Caco-2 (cell line): ENCODE measurements at regions not wholly inside any gene's neighbourhood (a gene's known extent, or its start where the extent isn't known, plus 50 kb on each side); places are given as distances from the start of the nearest gene placed in this dataset.

Source experiments
- BruUV-seq: library from RNA; stranded (reverse); fragments of 400-500 nt; replicated peaks from 2 replicates; lab custom pipeline; 2021; lab: Mats Ljungman, UMichigan
- CTCF ChIA-PET: fragments of 300-600 bp; sonication (Branson Sonifier 250); formaldehyde crosslinking; loops from one replicate; lab custom pipeline; 2022; ENCODE audit warnings: antibody characterized with exemption; lab: Charles Lee
- POLR2A ChIA-PET: fragments of 300-600 bp; sonication (Branson Sonifier 250); formaldehyde crosslinking; loops from one replicate; lab custom pipeline; 2022; ENCODE audit warnings: antibody characterized with exemption; lab: Charles Lee
- DNase-seq, 2 experiments: peaks; one replicate each; pipeline versions ENCODE4 v3.0.0 to v3.0.0-alpha.2; 2020 to 2022
- H3K27me3 ChIP-seq: replicated peaks from 2 replicates; pipeline ENCODE4 v1.6.0; 2011; ENCODE audit warnings: low read length; ENCODE audit not compliant: control insufficient read depth, insufficient read depth
- H3K36me3 ChIP-seq: 2 replicates; pipeline ENCODE4 v1.5.1; 2011; ENCODE audit warnings: low read length; ENCODE audit not compliant: control insufficient read depth, insufficient read depth
- H3K4me1 ChIP-seq: fragments of 250-450 bp; sonication (Bioruptor Pico); 2 replicates; pipeline ENCODE4 v1.5.1; 2020; ENCODE audit warnings: mild to moderate bottlenecking
- H3K4me3 ChIP-seq: 2 replicates; pipeline ENCODE4 v1.5.1; 2011; ENCODE audit warnings: low read depth, mild to moderate bottlenecking, control low read depth, low read length
- H3K9me3 ChIP-seq: fragments of 250-450 bp; sonication (Bioruptor Pico); 2 replicates; pipeline ENCODE4 v1.5.1; 2020; ENCODE audit warnings: mild to moderate bottlenecking, moderate library complexity
- H3K27ac Mint-ChIP-seq: one replicate; pipeline ENCODE4 v1.8.0; 2022; ENCODE audit warnings: mixed read lengths; ENCODE audit not compliant: unreplicated experiment
- H3K27me3 Mint-ChIP-seq: one replicate; pipeline ENCODE4 v1.8.0; 2022; ENCODE audit warnings: mixed read lengths; ENCODE audit not compliant: insufficient read depth, unreplicated experiment
- H3K36me3 Mint-ChIP-seq: one replicate; pipeline ENCODE4 v1.8.0; 2022; ENCODE audit warnings: mild to moderate bottlenecking, mixed read lengths; ENCODE audit not compliant: insufficient read depth, unreplicated experiment
- H3K4me1 Mint-ChIP-seq: one replicate; pipeline ENCODE4 v1.8.0; 2022; ENCODE audit warnings: low read depth, mixed read lengths; ENCODE audit not compliant: unreplicated experiment
- H3K4me3 Mint-ChIP-seq: one replicate; pipeline ENCODE4 v1.8.0; 2022; ENCODE audit warnings: mild to moderate bottlenecking, moderate library complexity, mixed read lengths; ENCODE audit not compliant: unreplicated experiment
- H3K9me3 Mint-ChIP-seq: one replicate; pipeline ENCODE4 v1.8.0; 2022; ENCODE audit warnings: mixed read lengths; ENCODE audit not compliant: unreplicated experiment
- intact Hi-C: fragments of 100-400 bp; cut with micrococcal nuclease; formaldehyde crosslinking; loops from one replicate; pipeline ENCODE4 v1.10.0; 2022; ENCODE audit not compliant: unreplicated experiment
- TF ChIP-seq, protein P1 (sequence below), 2 experiments: fragments of 200-600 bp in 1 of 2; IDR thresholded peaks; 1 replicate in 1 of 2; 2 replicates in 1 of 2; pipeline versions ENCODE4 v1.5.1 to v1.8.0; 2011 to 2022; ENCODE audit warnings: antibody characterized with exemption in 1 of 2, control low read depth in 1 of 2, inconsistent platforms in 1 of 2, low read depth in 1 of 2, low read length in 1 of 2, mild to moderate bottlenecking in 1 of 2, moderate library complexity in 1 of 2; ENCODE audit not compliant: insufficient read depth in 1 of 2, severe bottlenecking in 1 of 2, unreplicated experiment in 1 of 2

DNA sequence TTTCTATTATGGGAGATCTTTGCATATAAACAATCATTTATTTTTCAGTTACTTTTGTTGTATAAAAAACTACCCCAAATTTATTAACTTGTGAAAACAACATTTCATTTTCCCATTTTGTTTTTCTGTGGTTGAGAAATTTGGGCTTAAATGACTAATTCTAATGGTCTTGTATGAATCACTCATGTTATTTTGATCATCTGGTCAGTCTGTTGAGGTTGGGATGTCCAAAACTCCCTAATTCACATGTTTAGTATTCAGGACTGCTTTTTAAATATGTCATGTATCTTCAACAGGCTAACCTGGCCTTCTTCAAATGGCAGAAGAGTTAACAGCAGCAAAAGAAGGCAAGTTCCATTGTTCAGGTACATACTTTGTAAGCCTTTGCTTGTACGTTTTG lies 788.1 kb downstream of the TRIB2 start:
- Mint-ChIP-seq H3K36me3 (no peaks in the 10 kb centered on the region), H3K4me1 (no peaks in the 10 kb centered on the region), H3K4me3 (no peak overlapping the region), H3K27ac (no peak overlapping the region), H3K27me3 (no peaks in the 10 kb centered on the region), H3K9me3 (no peaks in the 10 kb centered on the region)
- ChIA-PET CTCF (no interaction called here), POLR2A (no interaction called here)
- no peaks in the 10 kb centered on the region for H3K9me3 ChIP-seq
- H3K4me3 ChIP-seq, result no peak overlapping the region
- BruUV-seq, result no TSS peak
- TF ChIP-seq, protein P1, sequence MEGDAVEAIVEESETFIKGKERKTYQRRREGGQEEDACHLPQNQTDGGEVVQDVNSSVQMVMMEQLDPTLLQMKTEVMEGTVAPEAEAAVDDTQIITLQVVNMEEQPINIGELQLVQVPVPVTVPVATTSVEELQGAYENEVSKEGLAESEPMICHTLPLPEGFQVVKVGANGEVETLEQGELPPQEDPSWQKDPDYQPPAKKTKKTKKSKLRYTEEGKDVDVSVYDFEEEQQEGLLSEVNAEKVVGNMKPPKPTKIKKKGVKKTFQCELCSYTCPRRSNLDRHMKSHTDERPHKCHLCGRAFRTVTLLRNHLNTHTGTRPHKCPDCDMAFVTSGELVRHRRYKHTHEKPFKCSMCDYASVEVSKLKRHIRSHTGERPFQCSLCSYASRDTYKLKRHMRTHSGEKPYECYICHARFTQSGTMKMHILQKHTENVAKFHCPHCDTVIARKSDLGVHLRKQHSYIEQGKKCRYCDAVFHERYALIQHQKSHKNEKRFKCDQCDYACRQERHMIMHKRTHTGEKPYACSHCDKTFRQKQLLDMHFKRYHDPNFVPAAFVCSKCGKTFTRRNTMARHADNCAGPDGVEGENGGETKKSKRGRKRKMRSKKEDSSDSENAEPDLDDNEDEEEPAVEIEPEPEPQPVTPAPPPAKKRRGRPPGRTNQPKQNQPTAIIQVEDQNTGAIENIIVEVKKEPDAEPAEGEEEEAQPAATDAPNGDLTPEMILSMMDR (IDR thresholded peaks at IDR 0.05; ENCODE audit: insufficient read depth in 1 of 2, low read depth in 1 of 2, low read length in 1 of 2, severe bottlenecking in 1 of 2, unreplicated experiment in 1 of 2), result no peak
- H3K4me1 ChIP-seq, result no peaks in the 10 kb centered on the region
- no peaks in the 10 kb centered on the region for H3K27me3 ChIP-seq
- no peaks in the 10 kb centered on the region for H3K36me3 ChIP-seq
- intact Hi-C loops, result no loop called here
- DNase-seq, result no peak

DNA sequence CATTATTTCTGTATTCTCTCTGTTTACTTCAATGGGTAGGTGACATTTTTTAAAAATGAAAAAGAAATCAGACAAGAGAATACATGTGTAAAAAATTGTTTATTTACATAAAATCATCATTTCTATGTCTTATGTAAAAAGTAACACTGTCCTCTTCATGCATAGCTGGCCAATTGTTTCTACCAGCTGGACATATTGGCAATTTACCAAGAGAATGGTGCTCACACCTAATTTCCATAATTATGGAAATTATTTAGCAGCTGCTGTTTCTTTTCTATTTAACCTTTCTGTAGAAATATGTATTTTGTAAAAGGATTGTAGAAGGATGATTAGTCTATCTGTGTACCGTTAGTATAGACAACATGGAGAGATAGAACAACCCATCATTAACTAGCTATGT lies 791.9 kb downstream of the TRIB2 start:
- Mint-ChIP-seq H3K9me3 (no peaks in the 10 kb centered on the region), H3K27ac (no peak overlapping the region), H3K27me3 (no peaks in the 10 kb centered on the region), H3K4me3 (no peak overlapping the region), H3K4me1 (no peaks in the 10 kb centered on the region), H3K36me3 (no peaks in the 10 kb centered on the region)
- H3K36me3 ChIP-seq, result no peaks in the 10 kb centered on the region
- no peaks in the 10 kb centered on the region for H3K27me3 ChIP-seq
- TF ChIP-seq, protein P1 (IDR thresholded peaks at IDR 0.05; ENCODE audit: insufficient read depth in 1 of 2, low read depth in 1 of 2, low read length in 1 of 2, severe bottlenecking in 1 of 2, unreplicated experiment in 1 of 2), result no peak
- no TSS peak for BruUV-seq
- ChIA-PET POLR2A (no interaction called here), CTCF (no interaction called here)
- no peaks in the 10 kb centered on the region for H3K9me3 ChIP-seq
- no peak for DNase-seq
- intact Hi-C loops, result loop anchor here (1.0 kb wide), 1 partner anchor 30 kb away; no protein-coding TSS in a partner anchor
- no peaks in the 10 kb centered on the region for H3K4me1 ChIP-seq
- no peak overlapping the region for H3K4me3 ChIP-seq

DNA sequence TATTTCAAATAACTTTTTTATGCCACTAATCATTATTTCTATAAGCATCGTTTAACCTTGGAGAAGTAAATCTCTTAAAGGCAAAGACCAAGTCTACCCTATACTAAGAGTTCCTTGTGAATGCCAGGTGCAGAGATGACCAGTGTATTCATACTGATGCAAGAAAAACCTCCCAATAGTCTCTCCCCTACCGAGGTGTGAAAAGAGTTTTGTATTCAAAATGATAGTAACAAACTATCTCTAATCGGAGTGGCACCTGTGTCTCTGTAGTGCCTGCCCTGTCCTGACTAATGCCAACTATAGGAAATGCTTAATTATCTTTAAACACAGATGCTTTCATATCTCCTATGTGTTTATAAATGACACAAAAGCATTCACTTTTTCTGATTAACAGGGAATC lies 798.5 kb downstream of the TRIB2 start:
- Mint-ChIP-seq H3K9me3 (no peaks in the 10 kb centered on the region), H3K4me1 (no peaks in the 10 kb centered on the region), H3K27me3 (no peaks in the 10 kb centered on the region), H3K36me3 (no peaks in the 10 kb centered on the region), H3K27ac (no peak overlapping the region), H3K4me3 (no peak overlapping the region)
- Histone ChIP-seq H3K4me1 (no peaks in the 10 kb centered on the region), H3K4me3 (no peak overlapping the region), H3K27me3 (no peaks in the 10 kb centered on the region), H3K36me3 (no peaks in the 10 kb centered on the region), H3K9me3 (no peaks in the 10 kb centered on the region)
- BruUV-seq, result no TSS peak
- ChIA-PET CTCF (no interaction called here), POLR2A (no interaction called here)
- intact Hi-C loops, result no loop called here
- no peak for DNase-seq
- TF ChIP-seq, protein P1 (IDR thresholded peaks at IDR 0.05; ENCODE audit: insufficient read depth in 1 of 2, low read depth in 1 of 2, low read length in 1 of 2, severe bottlenecking in 1 of 2, unreplicated experiment in 1 of 2), result no peak
